B cell (primary cell): ENCODE measurements at regions not wholly inside any gene's neighbourhood (a gene's known extent, or its start where the extent isn't known, plus 50 kb on each side); places are given as distances from the start of the nearest gene placed in this dataset.

Experiments used
- ATAC-seq: fragments of 200-7000 bp; cut with Tn5 transposase; one replicate; pipeline ENCODE4 v1.10.0; 2021; ENCODE audit warnings: low read depth, mild to moderate bottlenecking, moderate number of reproducible peaks, moderate library complexity
- CTCF ChIA-PET: fragments of 350-600 bp; sonication (Branson Sonifier 250); formaldehyde crosslinking; loops from one replicate; lab custom pipeline; 2021; ENCODE audit warnings: antibody characterized with exemption, inconsistent platforms; lab: Charles Lee
- POLR2A ChIA-PET: fragments of 350-600 bp; sonication (Branson Sonifier 250); formaldehyde crosslinking; loops from one replicate; lab custom pipeline; 2021; ENCODE audit warnings: antibody characterized with exemption; lab: Charles Lee
- DNase-seq: peaks from one replicate; pipeline ENCODE4 v3.0.0; 2013
- H2AFZ ChIP-seq: 2 replicates; pipeline ENCODE4 v1.6.1; 2012; ENCODE audit warnings: mild to moderate bottlenecking, low read depth, low read length; ENCODE audit not compliant: insufficient read depth, poor library complexity, severe bottlenecking
- H3K27ac ChIP-seq, 2 donors: 1 replicate in 1 of 2; 2 replicates in 1 of 2; pipeline ENCODE4 v1.5.1; 2012 to 2013; ENCODE audit warnings: low read length in 2 of 2, mild to moderate bottlenecking in 2 of 2, moderate library complexity in 1 of 2
- H3K27me3 ChIP-seq, 4 experiments: fragments of 200-600 bp in 1 of 4; sonication (generic) in 1 of 4; replicated peaks in 1 of 4; 1 replicate in 2 of 4; 2 replicates in 2 of 4; pipeline versions ENCODE4 v1.6.1 to v1.7.0; 2013 to 2016; ENCODE audit warnings: low read length in 3 of 4, mild to moderate bottlenecking in 2 of 4, mixed read lengths in 1 of 4, moderate library complexity in 1 of 4; ENCODE audit not compliant: insufficient read depth in 4 of 4, control insufficient read depth in 3 of 4; ENCODE audit errors: control extremely low read depth in 1 of 4
- H3K36me3 ChIP-seq, 2 experiments: replicated peaks in 1 of 2; 1 replicate in 1 of 2; 2 replicates in 1 of 2; pipeline versions ENCODE4 v1.6.1 to v1.7.1; 2013; ENCODE audit warnings: low read length in 1 of 2; ENCODE audit not compliant: insufficient read depth in 2 of 2, control insufficient read depth in 1 of 2; ENCODE audit errors: control extremely low read depth in 1 of 2, extremely low read depth in 1 of 2
- H3K4me1 ChIP-seq, 2 donors: fragments of 200-600 bp in 1 of 2; sonication (generic) in 1 of 2; 1 replicate in 1 of 2; 2 replicates in 1 of 2; pipeline versions ENCODE4 v1.5.1 to v1.6.1; 2013 to 2017; ENCODE audit warnings: low read length in 2 of 2; ENCODE audit not compliant: control insufficient read depth in 2 of 2, insufficient read depth in 2 of 2
- H3K4me2 ChIP-seq: replicated peaks from 2 replicates; pipeline ENCODE3; 2012; ENCODE audit warnings: mild to moderate bottlenecking, low read depth, low read length; ENCODE audit not compliant: poor library complexity, severe bottlenecking
- H3K4me3 ChIP-seq, 5 experiments: fragments of 200-600 bp in 1 of 5; sonication (generic) in 1 of 5; 1 replicate in 3 of 5; 2 replicates in 2 of 5; pipeline versions ENCODE4 v1.5.1 to v1.7.0; 2011 to 2016; ENCODE audit warnings: low read length in 4 of 5, mild to moderate bottlenecking in 4 of 5, low read depth in 2 of 5, control low read depth in 1 of 5, moderate library complexity in 1 of 5; ENCODE audit not compliant: insufficient read depth in 1 of 5; ENCODE audit errors: control extremely low read depth in 1 of 5, extremely low read depth in 1 of 5
- H3K79me2 ChIP-seq: fragments of 200-600 bp; sonication (generic); one replicate; pipeline ENCODE4 v1.6.0; 2016; ENCODE audit warnings: low read length; ENCODE audit not compliant: control insufficient read depth, insufficient read depth
- H3K9ac ChIP-seq: fragments of 200-600 bp; sonication (generic); 2 replicates; pipeline ENCODE4 v1.6.1; 2017; ENCODE audit warnings: mild to moderate bottlenecking, low read length, moderate library complexity
- H3K9me3 ChIP-seq, 3 donors: one replicate each; pipeline versions ENCODE4 v1.6.1 to v1.7.1; 2013; ENCODE audit warnings: low read length in 2 of 3; ENCODE audit not compliant: control insufficient read depth in 2 of 3, insufficient read depth in 1 of 3; ENCODE audit errors: control extremely low read depth in 1 of 3
- H4K20me1 ChIP-seq: 2 replicates; pipeline ENCODE4 v1.6.0; 2012; ENCODE audit warnings: mild to moderate bottlenecking, low read length; ENCODE audit not compliant: insufficient read depth, control insufficient read depth, poor library complexity, severe bottlenecking
- H3K27ac Mint-ChIP-seq: one replicate; pipeline ENCODE4 v1.8.0; 2021; ENCODE audit warnings: mixed read lengths
- H3K27me3 Mint-ChIP-seq: one replicate; pipeline ENCODE4 v1.8.0; 2021; ENCODE audit warnings: mixed read lengths
- H3K4me1 Mint-ChIP-seq: one replicate; pipeline ENCODE4 v1.8.0; 2021; ENCODE audit warnings: mixed read lengths
- H3K4me3 Mint-ChIP-seq: one replicate; pipeline ENCODE4 v1.8.0; 2021; ENCODE audit warnings: mixed read lengths
- H3K9me3 Mint-ChIP-seq: one replicate; pipeline ENCODE4 v1.8.0; 2022; ENCODE audit warnings: mixed read lengths; ENCODE audit not compliant: insufficient read depth
- EZH2 ChIP-seq: IDR thresholded peaks from 2 replicates; pipeline ENCODE4 v1.6.1; 2012; ENCODE audit warnings: borderline replicate concordance, low read depth, mild to moderate bottlenecking, moderate library complexity, low read length; ENCODE audit not compliant: insufficient read depth, poor library complexity, severe bottlenecking
- WGBS: methylation state at CpG from one replicate; pipeline ENCODE4 v1.1.5; 2013; ENCODE audit warnings: missing lambda C conversion rate; ENCODE audit not compliant: insufficient coverage; 5-methylcytosine and 5-hydroxymethylcytosine counted together
- intact Hi-C: fragments of 100-400 bp; cut with micrococcal nuclease; formaldehyde crosslinking; loops from one replicate; pipeline ENCODE4 v1.10.0; 2022
- TF ChIP-seq, protein P1 (sequence below): fragments of 200-600 bp; IDR thresholded peaks from one replicate; pipeline ENCODE4 v1.8.0; 2022; ENCODE audit warnings: antibody characterized with exemption, mild to moderate bottlenecking

DNA sequence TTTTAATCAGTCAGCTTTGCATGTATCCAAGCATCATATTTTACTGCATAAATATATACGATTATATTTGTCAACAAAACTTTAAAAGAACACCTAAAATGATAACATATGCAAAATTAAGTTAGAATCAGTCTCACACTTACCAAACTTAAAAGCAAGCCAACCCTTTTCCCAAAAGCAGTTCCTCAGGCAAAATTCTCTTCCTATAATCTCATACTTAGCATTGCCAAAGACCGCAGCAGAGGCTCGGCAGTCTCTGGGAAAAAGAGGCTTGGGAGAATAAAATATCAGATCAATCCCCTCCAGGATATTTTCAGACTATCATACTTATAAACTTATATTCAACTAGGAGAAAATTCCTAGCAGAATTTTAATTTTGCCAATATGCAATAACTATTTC, 93.2 kb upstream of the RGS18 start:
- Histone ChIP-seq H3K79me2 (no peaks in the 10 kb centered on the region), H3K27me3 (no peaks in the 10 kb centered on the region), H3K27ac (no peak overlapping the region), H3K4me1 (no peaks in the 10 kb centered on the region), H3K9ac (no peak overlapping the region), H4K20me1 (no peaks in the 10 kb centered on the region), H3K4me3 (no peak overlapping the region), H3K4me2 (no peak overlapping the region), H2AFZ (no peak overlapping the region), H3K36me3 (no peaks in the 10 kb centered on the region), H3K9me3 (no peaks in the 10 kb centered on the region)
- DNase-seq (no peak), ATAC-seq (no peak)
- H3K9me3 Mint-ChIP-seq: no peaks in the 10 kb centered on the region
- ChIA-PET POLR2A (no interaction called here), CTCF (no interaction called here)
- WGBS: no CpG with 5 or more reads among the region's 3 CpGs
- intact Hi-C loops: no loop called here
- H3K4me3 Mint-ChIP-seq: no peak overlapping the region
- no peak for TF ChIP-seq EZH2
- TF ChIP-seq, protein P1, sequence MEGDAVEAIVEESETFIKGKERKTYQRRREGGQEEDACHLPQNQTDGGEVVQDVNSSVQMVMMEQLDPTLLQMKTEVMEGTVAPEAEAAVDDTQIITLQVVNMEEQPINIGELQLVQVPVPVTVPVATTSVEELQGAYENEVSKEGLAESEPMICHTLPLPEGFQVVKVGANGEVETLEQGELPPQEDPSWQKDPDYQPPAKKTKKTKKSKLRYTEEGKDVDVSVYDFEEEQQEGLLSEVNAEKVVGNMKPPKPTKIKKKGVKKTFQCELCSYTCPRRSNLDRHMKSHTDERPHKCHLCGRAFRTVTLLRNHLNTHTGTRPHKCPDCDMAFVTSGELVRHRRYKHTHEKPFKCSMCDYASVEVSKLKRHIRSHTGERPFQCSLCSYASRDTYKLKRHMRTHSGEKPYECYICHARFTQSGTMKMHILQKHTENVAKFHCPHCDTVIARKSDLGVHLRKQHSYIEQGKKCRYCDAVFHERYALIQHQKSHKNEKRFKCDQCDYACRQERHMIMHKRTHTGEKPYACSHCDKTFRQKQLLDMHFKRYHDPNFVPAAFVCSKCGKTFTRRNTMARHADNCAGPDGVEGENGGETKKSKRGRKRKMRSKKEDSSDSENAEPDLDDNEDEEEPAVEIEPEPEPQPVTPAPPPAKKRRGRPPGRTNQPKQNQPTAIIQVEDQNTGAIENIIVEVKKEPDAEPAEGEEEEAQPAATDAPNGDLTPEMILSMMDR: no peak
- H3K4me1 Mint-ChIP-seq: no peaks in the 10 kb centered on the region
- H3K27me3 Mint-ChIP-seq: no peaks in the 10 kb centered on the region
- H3K27ac Mint-ChIP-seq: no peak overlapping the region

DNA sequence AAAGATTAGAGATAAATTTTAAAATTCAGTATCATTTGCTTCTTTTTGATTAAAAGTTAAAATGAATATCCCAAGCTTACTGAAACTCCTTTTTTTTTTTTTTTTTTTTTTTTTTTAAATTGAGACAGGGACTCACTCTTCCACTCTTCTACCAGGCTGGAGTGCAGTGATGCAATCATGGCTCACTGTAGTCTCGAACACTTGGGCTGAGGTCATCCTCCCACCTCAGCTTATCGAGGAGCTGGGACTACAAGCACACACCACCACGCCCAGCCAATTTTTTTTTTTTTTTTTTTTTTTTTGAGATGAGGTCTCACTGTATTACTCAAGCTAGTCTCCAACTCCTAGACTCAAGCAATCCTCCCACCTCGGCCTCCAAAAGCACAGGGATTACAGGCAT, 92.1 kb upstream of the RGS18 start:
- Histone ChIP-seq H3K9ac (no peak overlapping the region), H2AFZ (no peak overlapping the region), H3K27me3 (no peaks in the 10 kb centered on the region), H3K27ac (no peak overlapping the region), H4K20me1 (no peaks in the 10 kb centered on the region), H3K4me1 (no peaks in the 10 kb centered on the region), H3K9me3 (no peaks in the 10 kb centered on the region), H3K4me3 (no peak overlapping the region), H3K79me2 (no peaks in the 10 kb centered on the region), H3K36me3 (no peaks in the 10 kb centered on the region), H3K4me2 (no peak overlapping the region)
- 90% methylated on average over 2 of the region's 4 CpGs for whole genome bisulfite sequencing
- ATAC-seq: no peak
- POLR2A ChIA-PET: no interaction called here
- TF ChIP-seq, protein P1: no peak
- no peak for TF ChIP-seq EZH2
- Mint-ChIP-seq H3K27me3 (no peaks in the 10 kb centered on the region), H3K4me1 (no peaks in the 10 kb centered on the region), H3K27ac (no peak overlapping the region), H3K9me3 (no peaks in the 10 kb centered on the region), H3K4me3 (no peak overlapping the region)
- intact Hi-C loops: no loop called here
- CTCF ChIA-PET: no interaction called here
- no peak for DNase-seq
